ENCODE measurements at regions not wholly inside any gene's neighbourhood (a gene's known extent, or its start where the extent isn't known, plus 50 kb on each side); places are given as distances from the start of the nearest gene placed in this dataset.

DNA sequence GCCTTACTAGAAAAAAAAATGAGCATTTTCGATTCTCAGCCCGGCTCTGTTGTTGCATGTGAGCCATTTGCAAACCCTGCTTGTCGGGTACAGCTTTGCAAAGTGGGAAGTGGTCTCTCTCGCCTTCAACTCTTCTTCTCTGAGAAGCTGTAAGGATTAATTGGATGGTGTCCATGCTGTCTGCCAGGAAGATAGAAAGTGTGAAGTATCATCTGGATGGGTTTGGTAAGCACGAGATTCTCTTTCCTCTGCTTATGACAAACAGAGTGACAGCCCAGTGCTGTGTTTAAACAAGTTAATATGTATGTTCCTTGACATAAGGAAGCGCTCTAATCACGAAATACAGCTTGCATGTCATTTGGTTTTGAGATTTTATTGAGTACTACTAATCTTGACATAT, 109.1 kb upstream of the SPATA31D4 start:
- TF ChIP-seq, protein P1, sequence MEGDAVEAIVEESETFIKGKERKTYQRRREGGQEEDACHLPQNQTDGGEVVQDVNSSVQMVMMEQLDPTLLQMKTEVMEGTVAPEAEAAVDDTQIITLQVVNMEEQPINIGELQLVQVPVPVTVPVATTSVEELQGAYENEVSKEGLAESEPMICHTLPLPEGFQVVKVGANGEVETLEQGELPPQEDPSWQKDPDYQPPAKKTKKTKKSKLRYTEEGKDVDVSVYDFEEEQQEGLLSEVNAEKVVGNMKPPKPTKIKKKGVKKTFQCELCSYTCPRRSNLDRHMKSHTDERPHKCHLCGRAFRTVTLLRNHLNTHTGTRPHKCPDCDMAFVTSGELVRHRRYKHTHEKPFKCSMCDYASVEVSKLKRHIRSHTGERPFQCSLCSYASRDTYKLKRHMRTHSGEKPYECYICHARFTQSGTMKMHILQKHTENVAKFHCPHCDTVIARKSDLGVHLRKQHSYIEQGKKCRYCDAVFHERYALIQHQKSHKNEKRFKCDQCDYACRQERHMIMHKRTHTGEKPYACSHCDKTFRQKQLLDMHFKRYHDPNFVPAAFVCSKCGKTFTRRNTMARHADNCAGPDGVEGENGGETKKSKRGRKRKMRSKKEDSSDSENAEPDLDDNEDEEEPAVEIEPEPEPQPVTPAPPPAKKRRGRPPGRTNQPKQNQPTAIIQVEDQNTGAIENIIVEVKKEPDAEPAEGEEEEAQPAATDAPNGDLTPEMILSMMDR (IDR thresholded peaks at IDR 0.05): no peak
- TF ChIP-seq JUND (IDR thresholded peaks at IDR 0.05) (no peak), POLR2AphosphoS5 (IDR thresholded peaks at IDR 0.05; ENCODE audit: low read depth, low read length) (no peak), NRF1 (IDR thresholded peaks at IDR 0.05; ENCODE audit: low read depth, low read length) (no peak)
